ENCODE measurements at regions not wholly inside any gene's neighbourhood (a gene's known extent, or its start where the extent isn't known, plus 50 kb on each side); places are given as distances from the start of the nearest gene placed in this dataset.

DNA sequence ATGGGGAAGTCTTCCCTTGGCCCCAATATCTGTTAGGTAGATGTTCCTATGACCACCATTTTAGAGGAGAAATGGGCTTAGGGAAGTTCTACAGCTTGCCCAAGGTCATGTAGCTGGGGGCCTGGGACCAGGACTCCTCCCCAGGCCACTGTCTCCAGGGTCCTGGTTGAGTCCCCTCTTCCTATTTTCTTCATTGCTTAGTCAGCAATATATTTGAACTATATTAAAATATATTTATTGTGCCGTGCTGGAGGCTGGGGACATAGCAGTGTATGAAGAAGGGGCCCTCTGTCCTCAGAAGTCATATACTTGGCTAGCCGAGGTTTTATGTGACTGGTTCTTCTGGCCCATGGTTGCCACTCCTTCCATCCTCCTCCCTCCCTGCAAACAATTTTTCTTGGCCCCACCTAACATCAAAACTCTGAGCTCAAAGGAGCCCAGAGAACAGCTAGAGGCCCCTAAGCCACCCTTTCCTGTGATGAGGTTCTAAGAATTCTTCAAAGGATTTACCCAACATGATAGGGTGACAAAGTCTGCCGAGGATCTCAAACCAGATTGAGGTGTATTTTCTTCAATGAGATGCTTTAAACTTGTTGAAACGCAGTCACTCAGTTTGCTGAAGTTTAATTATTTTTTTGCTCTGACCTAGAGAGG, 121.2 kb upstream of the RASGRP1 start:
- H3K27me3 Mint-ChIP-seq (ENCODE audit: low read depth, poor library complexity) = peaks cover 10% of the 10 kb centered on the region
- H3K4me1 Mint-ChIP-seq = peaks cover 12% of the 10 kb centered on the region
- H3K9me3 Mint-ChIP-seq = no peaks in the 10 kb centered on the region
- H3K36me3 Mint-ChIP-seq (ENCODE audit: low read depth) = no peaks in the 10 kb centered on the region
- H3K4me3 Mint-ChIP-seq = no peak overlapping the region
- TF ChIP-seq, protein P1, sequence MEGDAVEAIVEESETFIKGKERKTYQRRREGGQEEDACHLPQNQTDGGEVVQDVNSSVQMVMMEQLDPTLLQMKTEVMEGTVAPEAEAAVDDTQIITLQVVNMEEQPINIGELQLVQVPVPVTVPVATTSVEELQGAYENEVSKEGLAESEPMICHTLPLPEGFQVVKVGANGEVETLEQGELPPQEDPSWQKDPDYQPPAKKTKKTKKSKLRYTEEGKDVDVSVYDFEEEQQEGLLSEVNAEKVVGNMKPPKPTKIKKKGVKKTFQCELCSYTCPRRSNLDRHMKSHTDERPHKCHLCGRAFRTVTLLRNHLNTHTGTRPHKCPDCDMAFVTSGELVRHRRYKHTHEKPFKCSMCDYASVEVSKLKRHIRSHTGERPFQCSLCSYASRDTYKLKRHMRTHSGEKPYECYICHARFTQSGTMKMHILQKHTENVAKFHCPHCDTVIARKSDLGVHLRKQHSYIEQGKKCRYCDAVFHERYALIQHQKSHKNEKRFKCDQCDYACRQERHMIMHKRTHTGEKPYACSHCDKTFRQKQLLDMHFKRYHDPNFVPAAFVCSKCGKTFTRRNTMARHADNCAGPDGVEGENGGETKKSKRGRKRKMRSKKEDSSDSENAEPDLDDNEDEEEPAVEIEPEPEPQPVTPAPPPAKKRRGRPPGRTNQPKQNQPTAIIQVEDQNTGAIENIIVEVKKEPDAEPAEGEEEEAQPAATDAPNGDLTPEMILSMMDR (IDR thresholded peaks at IDR 0.05) = no peak
- H3K27ac Mint-ChIP-seq = no peak overlapping the region
- no peak for DNase-seq

GRCh38 chr15:38687340-38687739, 122.7 kb upstream of the RASGRP1 start:
- TF ChIP-seq, protein P1 (IDR thresholded peaks at IDR 0.05) = no peak
- peaks cover 10% of the 10 kb centered on the region for H3K27me3 Mint-ChIP-seq (ENCODE audit: low read depth, poor library complexity)
- H3K9me3 Mint-ChIP-seq = no peaks in the 10 kb centered on the region
- DNase-seq = no peak
- H3K36me3 Mint-ChIP-seq (ENCODE audit: low read depth) = no peaks in the 10 kb centered on the region
- no peak overlapping the region for H3K4me3 Mint-ChIP-seq
- H3K4me1 Mint-ChIP-seq = peaks cover 12% of the 10 kb centered on the region
- no peak overlapping the region for H3K27ac Mint-ChIP-seq

- Mint-ChIP-seq H3K4me1 (peaks cover 12% of the 10 kb centered on the region), H3K27me3 (ENCODE audit: low read depth, poor library complexity) (peaks cover 13% of the 10 kb centered on the region), H3K4me3 (no peak overlapping the region), H3K27ac (no peak overlapping the region), H3K36me3 (ENCODE audit: low read depth) (no peaks in the 10 kb centered on the region), H3K9me3 (no peaks in the 10 kb centered on the region)
- DNase-seq = no peak
- TF ChIP-seq, protein P1 (IDR thresholded peaks at IDR 0.05) = no peak
Observed at GRCh38 chr15:38687775-38688495, 123.3 kb upstream of the RASGRP1 start.

- Mint-ChIP-seq H3K27me3 (ENCODE audit: low read depth, poor library complexity) (peaks cover 13% of the 10 kb centered on the region), H3K27ac (no peak overlapping the region), H3K4me3 (no peak overlapping the region), H3K9me3 (peaks cover under 1% of the 10 kb centered on the region), H3K4me1 (peaks cover 12% of the 10 kb centered on the region), H3K36me3 (ENCODE audit: low read depth) (no peaks in the 10 kb centered on the region)
- TF ChIP-seq, protein P1 (IDR thresholded peaks at IDR 0.05) = no peak
- DNase-seq = no peak
Observed at GRCh38 chr15:38688761-38689160, 124.1 kb upstream of the RASGRP1 start.

DNA sequence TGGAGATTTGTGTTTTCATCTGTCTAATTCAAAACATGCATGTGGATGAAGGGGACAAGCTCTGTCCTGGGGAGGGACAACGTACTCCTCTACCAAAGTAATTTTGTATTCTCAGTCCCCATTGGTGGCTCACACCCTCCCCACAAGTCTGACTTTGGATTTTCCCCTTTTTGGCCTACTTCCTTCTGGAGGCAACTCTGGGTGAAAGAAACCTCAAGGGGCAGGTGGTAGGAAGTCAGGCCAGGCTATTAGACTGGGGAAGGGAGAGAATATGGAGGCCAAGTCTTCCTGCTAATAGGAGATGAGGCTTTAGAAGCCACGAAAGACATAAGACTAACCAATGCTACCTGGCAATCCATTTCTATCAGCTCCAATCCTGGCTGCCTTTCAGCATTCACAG, 124.9 kb upstream of the RASGRP1 start:
- Mint-ChIP-seq H3K9me3 (peaks cover 4% of the 10 kb centered on the region), H3K4me1 (peaks cover 12% of the 10 kb centered on the region), H3K27ac (no peak overlapping the region), H3K4me3 (no peak overlapping the region), H3K36me3 (ENCODE audit: low read depth) (no peaks in the 10 kb centered on the region), H3K27me3 (ENCODE audit: low read depth, poor library complexity) (peaks cover 8% of the 10 kb centered on the region)
- TF ChIP-seq, protein P1 (IDR thresholded peaks at IDR 0.05) = no peak
- no peak for DNase-seq

DNA sequence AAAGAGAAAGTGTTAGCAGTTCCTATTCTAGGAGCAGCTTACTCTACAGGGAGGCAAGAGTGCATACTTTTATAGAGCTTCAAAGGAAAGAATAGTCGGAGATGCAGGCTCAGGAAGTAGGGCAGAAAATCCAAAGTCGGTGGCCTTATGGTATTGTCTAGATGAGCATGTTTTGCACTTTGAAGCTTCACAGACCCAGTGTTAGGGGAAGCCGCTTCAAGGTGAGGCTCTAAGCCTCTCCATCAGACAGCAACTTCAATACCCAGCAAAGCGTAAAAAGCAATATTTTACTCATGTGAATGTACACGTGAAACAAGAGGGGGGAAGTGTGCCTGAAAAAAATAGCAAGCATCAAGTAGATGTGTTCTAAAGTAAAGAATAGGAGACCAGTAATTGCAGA, 125.6 kb upstream of the RASGRP1 start:
- Mint-ChIP-seq H3K27me3 (ENCODE audit: low read depth, poor library complexity) (peaks cover 6% of the 10 kb centered on the region), H3K9me3 (peaks cover 4% of the 10 kb centered on the region), H3K4me1 (peaks cover 12% of the 10 kb centered on the region), H3K27ac (no peak overlapping the region), H3K4me3 (no peak overlapping the region), H3K36me3 (ENCODE audit: low read depth) (no peaks in the 10 kb centered on the region)
- no peak for DNase-seq
- TF ChIP-seq, protein P1 (IDR thresholded peaks at IDR 0.05) = no peak

All from nephron progenitor cell (in vitro differentiated cells).